ENCODE measurements at regions not wholly inside any gene's neighbourhood (a gene's known extent, or its start where the extent isn't known, plus 50 kb on each side); places are given as distances from the start of the nearest gene placed in this dataset.

DNA sequence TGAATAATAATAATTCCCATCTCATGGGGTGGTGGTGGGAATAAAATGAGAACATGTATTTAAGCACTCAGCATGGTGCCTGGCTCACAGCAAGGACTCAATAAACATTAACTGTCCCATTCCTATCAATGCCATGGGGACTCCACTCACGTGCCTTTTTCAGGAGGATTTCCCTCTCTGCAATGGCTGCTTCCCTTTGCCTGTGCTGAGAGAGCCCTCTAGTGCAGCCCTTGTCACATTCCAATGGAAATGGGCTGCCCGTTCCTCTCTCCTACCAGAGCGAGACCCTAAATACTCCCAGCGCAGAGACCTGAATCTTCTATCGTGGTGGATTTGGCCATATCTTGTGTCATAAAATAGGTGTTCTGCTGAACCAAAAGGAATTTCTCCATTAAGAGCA is 621.5 kb upstream of the B3GAT1 start:
- no peak for DNase-seq
- peaks cover 0 to 2% (median 0%) of the 10 kb centered on the region in 3 donors for H3K27me3 ChIP-seq

GRCh38 chr11:135031205-135031989 is 619.4 kb upstream of the B3GAT1 start:
- ATAC-seq (no peak), DNase-seq (no peak)
- Histone ChIP-seq H3K27me3 (no peaks in the 10 kb centered on the region), H3K27ac (no peak overlapping the region), H3K4me1 (no peaks in the 10 kb centered on the region), H3K9me3 (no peaks in the 10 kb centered on the region), H3K4me3 (no peak overlapping the region), H3K36me3 (no peaks in the 10 kb centered on the region)
- in situ Hi-C loops (cut with MboI; ENCODE audit: low sequenced_read_pairs in 4 of 4) = no loop called here
- intact Hi-C loops (cut with DNase I; ENCODE audit: low total_unique reads) = no loop called here
- TF ChIP-seq POLR2A (IDR thresholded peaks at IDR 0.05) = no peak
- TF ChIP-seq, protein P1, sequence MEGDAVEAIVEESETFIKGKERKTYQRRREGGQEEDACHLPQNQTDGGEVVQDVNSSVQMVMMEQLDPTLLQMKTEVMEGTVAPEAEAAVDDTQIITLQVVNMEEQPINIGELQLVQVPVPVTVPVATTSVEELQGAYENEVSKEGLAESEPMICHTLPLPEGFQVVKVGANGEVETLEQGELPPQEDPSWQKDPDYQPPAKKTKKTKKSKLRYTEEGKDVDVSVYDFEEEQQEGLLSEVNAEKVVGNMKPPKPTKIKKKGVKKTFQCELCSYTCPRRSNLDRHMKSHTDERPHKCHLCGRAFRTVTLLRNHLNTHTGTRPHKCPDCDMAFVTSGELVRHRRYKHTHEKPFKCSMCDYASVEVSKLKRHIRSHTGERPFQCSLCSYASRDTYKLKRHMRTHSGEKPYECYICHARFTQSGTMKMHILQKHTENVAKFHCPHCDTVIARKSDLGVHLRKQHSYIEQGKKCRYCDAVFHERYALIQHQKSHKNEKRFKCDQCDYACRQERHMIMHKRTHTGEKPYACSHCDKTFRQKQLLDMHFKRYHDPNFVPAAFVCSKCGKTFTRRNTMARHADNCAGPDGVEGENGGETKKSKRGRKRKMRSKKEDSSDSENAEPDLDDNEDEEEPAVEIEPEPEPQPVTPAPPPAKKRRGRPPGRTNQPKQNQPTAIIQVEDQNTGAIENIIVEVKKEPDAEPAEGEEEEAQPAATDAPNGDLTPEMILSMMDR (IDR thresholded peaks at IDR 0.05 in 4 of 5, conservative IDR thresholded peaks at IDR 0.05 in 1 of 5) = no peak

More for the DNA sequence above, 621.5 kb upstream of the B3GAT1 start:
- TF ChIP-seq, protein P1 (IDR thresholded peaks at IDR 0.05 in 4 of 5, conservative IDR thresholded peaks at IDR 0.05 in 1 of 5) = no peak
- TF ChIP-seq POLR2A (IDR thresholded peaks at IDR 0.05) = no peak
- in situ Hi-C loops (cut with MboI; ENCODE audit: low sequenced_read_pairs in 4 of 4) = no loop called here
- no peaks in the 10 kb centered on the region for H3K4me1 ChIP-seq
- no peak overlapping the region for H3K27ac ChIP-seq
- H3K4me3 ChIP-seq = no peak overlapping the region
- intact Hi-C loops (cut with DNase I; ENCODE audit: low total_unique reads) = no loop called here
- H3K9me3 ChIP-seq = no peaks in the 10 kb centered on the region
- H3K36me3 ChIP-seq = no peaks in the 10 kb centered on the region
- ATAC-seq = no peak

DNA sequence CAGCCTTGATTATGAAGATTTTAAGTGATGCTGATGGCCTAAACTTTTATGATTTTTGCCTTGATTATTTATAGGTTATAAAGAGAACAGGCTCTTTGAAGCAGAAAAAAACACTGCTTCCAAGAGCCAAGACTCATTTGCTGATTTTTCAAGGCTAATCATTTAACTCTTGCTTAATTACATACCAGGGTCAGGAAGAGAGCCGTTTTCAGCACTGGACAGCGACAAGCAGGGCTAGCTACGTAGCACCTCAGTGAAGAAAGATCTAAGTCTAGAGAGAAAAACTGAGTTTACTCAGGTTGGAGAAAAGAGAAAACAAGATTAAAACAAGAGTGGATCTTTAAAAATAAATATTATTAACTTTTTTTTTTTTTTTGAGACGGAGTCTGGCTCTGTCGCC is 615.4 kb upstream of the B3GAT1 start:
- Histone ChIP-seq H3K9me3 (no peaks in the 10 kb centered on the region), H3K4me3 (no peak overlapping the region), H3K27me3 (no peaks in the 10 kb centered on the region), H3K4me1 (no peaks in the 10 kb centered on the region), H3K36me3 (no peaks in the 10 kb centered on the region), H3K27ac (no peak overlapping the region)
- intact Hi-C loops (cut with DNase I; ENCODE audit: low total_unique reads) (no loop called here), in situ Hi-C loops (cut with MboI; ENCODE audit: low sequenced_read_pairs in 4 of 4) (no loop called here)
- DNase-seq (no peak), ATAC-seq (no peak)
- TF ChIP-seq, protein P1 (IDR thresholded peaks at IDR 0.05 in 4 of 5, conservative IDR thresholded peaks at IDR 0.05 in 1 of 5) = no peak
- TF ChIP-seq POLR2A (IDR thresholded peaks at IDR 0.05) = no peak

GRCh38 chr11:135023499-135023898 is 611.5 kb upstream of the B3GAT1 start:
- Histone ChIP-seq H3K4me3 (no peak overlapping the region), H3K4me1 (no peaks in the 10 kb centered on the region), H3K27me3 (no peaks in the 10 kb centered on the region), H3K27ac (no peak overlapping the region), H3K36me3 (no peaks in the 10 kb centered on the region), H3K9me3 (no peaks in the 10 kb centered on the region)
- no peak for TF ChIP-seq POLR2A (IDR thresholded peaks at IDR 0.05)
- DNase-seq (no peak), ATAC-seq (no peak)
- in situ Hi-C loops (cut with MboI; ENCODE audit: low sequenced_read_pairs in 4 of 4) (no loop called here), intact Hi-C loops (cut with DNase I; ENCODE audit: low total_unique reads) (no loop called here)

DNA sequence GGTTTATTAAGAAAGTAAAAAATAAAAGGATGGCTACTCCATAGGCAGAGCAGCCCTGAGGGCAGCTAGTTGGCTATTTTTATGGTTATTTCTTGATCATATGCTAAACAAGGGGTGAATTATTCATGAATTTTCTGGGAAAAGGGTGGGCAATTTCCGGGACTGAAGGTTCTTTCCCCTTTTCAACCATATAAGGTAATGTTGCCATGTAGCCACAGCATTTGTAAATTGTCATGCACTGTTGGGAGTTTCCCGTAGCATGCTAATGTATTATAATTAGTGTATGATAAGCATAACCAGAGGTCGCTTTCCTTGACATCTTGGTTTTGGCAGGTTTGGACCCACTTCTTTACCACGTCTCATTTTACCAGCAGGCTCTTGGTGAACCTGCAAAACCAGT is 610.4 kb upstream of the B3GAT1 start:
- intact Hi-C loops (cut with DNase I; ENCODE audit: low total_unique reads) (no loop called here), in situ Hi-C loops (cut with MboI; ENCODE audit: low sequenced_read_pairs in 4 of 4) (no loop called here)
- TF ChIP-seq, protein P1 (IDR thresholded peaks at IDR 0.05 in 4 of 5, conservative IDR thresholded peaks at IDR 0.05 in 1 of 5) = no peak
- no peak for TF ChIP-seq POLR2A (IDR thresholded peaks at IDR 0.05)
- Histone ChIP-seq H3K4me1 (no peaks in the 10 kb centered on the region), H3K36me3 (no peaks in the 10 kb centered on the region), H3K27me3 (no peaks in the 10 kb centered on the region), H3K4me3 (no peak overlapping the region), H3K9me3 (no peaks in the 10 kb centered on the region), H3K27ac (no peak overlapping the region)
- no peak for ATAC-seq
- DNase-seq = no peak
